Smooth muscle cell (in vitro differentiated cells): ENCODE measurements at regions not wholly inside any gene's neighbourhood (a gene's known extent, or its start where the extent isn't known, plus 50 kb on each side); places are given as distances from the start of the nearest gene placed in this dataset.

Experiments
- DNase-seq: peaks from one replicate; lab custom pipeline; 2025; ENCODE audit not compliant: unreplicated experiment; lab: John Stamatoyannopoulos, UW
- H2AFZ ChIP-seq: fragments of 200-600 bp; sonication (generic); 2 replicates; pipeline ENCODE4 v1.6.0; 2016; ENCODE audit warnings: antibody characterized with exemption, low read depth, mild to moderate bottlenecking
- H3F3A ChIP-seq: fragments of 200-600 bp; sonication (generic); 2 replicates; pipeline ENCODE4 v1.6.0; 2017; ENCODE audit warnings: antibody characterized with exemption, low read depth
- H3K27ac ChIP-seq: fragments of 200-600 bp; sonication (generic); 2 replicates; pipeline ENCODE4 v1.5.1; 2016; ENCODE audit warnings: low read depth, mild to moderate bottlenecking
- H3K27me3 ChIP-seq: fragments of 200-600 bp; sonication (generic); 2 replicates; pipeline ENCODE4 v1.6.1; 2016; ENCODE audit warnings: low read depth, mild to moderate bottlenecking
- H3K36me3 ChIP-seq: fragments of 200-600 bp; sonication (generic); 2 replicates; pipeline ENCODE4 v1.5.1; 2016; ENCODE audit warnings: low read depth
- H3K4me1 ChIP-seq: fragments of 200-600 bp; sonication (generic); 2 replicates; pipeline ENCODE4 v1.5.1; 2016; ENCODE audit warnings: low read depth
- H3K4me2 ChIP-seq: fragments of 200-600 bp; sonication (generic); 2 replicates; pipeline ENCODE4 v1.6.0; 2016; ENCODE audit warnings: mild to moderate bottlenecking
- H3K4me3 ChIP-seq: fragments of 200-600 bp; sonication (generic); 2 replicates; pipeline ENCODE4 v1.5.1; 2016; ENCODE audit warnings: mild to moderate bottlenecking
- H3K79me2 ChIP-seq: fragments of 200-600 bp; sonication (generic); 2 replicates; pipeline ENCODE4 v1.6.0; 2016; ENCODE audit warnings: low read depth, mild to moderate bottlenecking
- H3K9ac ChIP-seq: fragments of 200-600 bp; sonication (generic); 2 replicates; pipeline ENCODE4 v1.6.0; 2016; ENCODE audit warnings: low read depth
- H3K9me3 ChIP-seq: fragments of 200-600 bp; sonication (generic); replicated peaks from 2 replicates; pipeline ENCODE4 v1.5.1; 2016; ENCODE audit warnings: low read depth
- H4K20me1 ChIP-seq: fragments of 200-600 bp; sonication (generic); 2 replicates; pipeline ENCODE4 v1.6.0; 2016; ENCODE audit warnings: low read depth
- CTCF ChIP-seq: fragments of 200-600 bp; sonication (generic); IDR thresholded peaks from 2 replicates; pipeline ENCODE4 v1.5.1; 2017; ENCODE audit warnings: borderline replicate concordance, mild to moderate bottlenecking, antibody characterized with exemption; ENCODE audit not compliant: insufficient read depth, poor library complexity, severe bottlenecking
- WGBS: methylation state at CpG from one replicate; pipeline ENCODE4 v1.1.7; 2016; ENCODE audit warnings: low lambda C conversion rate; 5-methylcytosine and 5-hydroxymethylcytosine counted together

GRCh38 chr7:45486575-45486974 is 87.6 kb upstream of the ADCY1 start:
- Histone ChIP-seq H2AFZ (no peak overlapping the region), H3K4me3 (no peak overlapping the region), H4K20me1 (no peaks in the 10 kb centered on the region), H3K4me2 (no peak overlapping the region), H3K36me3 (no peaks in the 10 kb centered on the region), H3K9me3 (no peaks in the 10 kb centered on the region), H3K27ac (no peak overlapping the region), H3K27me3 (no peaks in the 10 kb centered on the region), H3K79me2 (no peaks in the 10 kb centered on the region), H3F3A (no peaks in the 10 kb centered on the region), H3K9ac (no peak overlapping the region), H3K4me1 (no peaks in the 10 kb centered on the region)
- no peak for TF ChIP-seq CTCF
- WGBS: 95% methylated on average over 2 of the region's 2 CpGs
- no peak for DNase-seq

GRCh38 chr7:45494885-45495284 is 79.3 kb upstream of the ADCY1 start:
- H3K27ac ChIP-seq: no peak overlapping the region
- no peaks in the 10 kb centered on the region for H3K79me2 ChIP-seq
- no peak for DNase-seq
- no peak overlapping the region for H2AFZ ChIP-seq
- H3K4me1 ChIP-seq: no peaks in the 10 kb centered on the region
- no peak overlapping the region for H3K4me2 ChIP-seq
- no peaks in the 10 kb centered on the region for H3F3A ChIP-seq
- no peaks in the 10 kb centered on the region for H3K27me3 ChIP-seq
- no peaks in the 10 kb centered on the region for H3K9me3 ChIP-seq
- H4K20me1 ChIP-seq: no peaks in the 10 kb centered on the region
- 85% methylated on average over 7 of the region's 7 CpGs for WGBS
- TF ChIP-seq CTCF: no peak
- H3K36me3 ChIP-seq: no peaks in the 10 kb centered on the region
- H3K4me3 ChIP-seq: no peak overlapping the region
- H3K9ac ChIP-seq: no peak overlapping the region

GRCh38 chr7:45495618-45496017 is 78.5 kb upstream of the ADCY1 start:
- no peaks in the 10 kb centered on the region for H3K4me1 ChIP-seq
- no peak overlapping the region for H3K9ac ChIP-seq
- H4K20me1 ChIP-seq: no peaks in the 10 kb centered on the region
- H3F3A ChIP-seq: no peaks in the 10 kb centered on the region
- no peaks in the 10 kb centered on the region for H3K36me3 ChIP-seq
- no peak for TF ChIP-seq CTCF
- no peaks in the 10 kb centered on the region for H3K9me3 ChIP-seq
- no peaks in the 10 kb centered on the region for H3K27me3 ChIP-seq
- no peak for DNase-seq
- no peaks in the 10 kb centered on the region for H3K79me2 ChIP-seq
- 76% methylated on average over 3 of the region's 3 CpGs for WGBS
- no peak overlapping the region for H3K27ac ChIP-seq
- no peak overlapping the region for H2AFZ ChIP-seq
- no peak overlapping the region for H3K4me3 ChIP-seq
- H3K4me2 ChIP-seq: no peak overlapping the region

- Histone ChIP-seq H3K36me3 (no peaks in the 10 kb centered on the region), H3K9me3 (no peaks in the 10 kb centered on the region), H3F3A (no peaks in the 10 kb centered on the region), H4K20me1 (no peaks in the 10 kb centered on the region), H3K4me1 (no peaks in the 10 kb centered on the region), H3K9ac (no peak overlapping the region), H3K4me2 (no peak overlapping the region), H3K27ac (no peak overlapping the region), H3K79me2 (no peaks in the 10 kb centered on the region), H2AFZ (no peak overlapping the region), H3K4me3 (no peak overlapping the region), H3K27me3 (no peaks in the 10 kb centered on the region)
- TF ChIP-seq CTCF: no peak
- DNase-seq: no peak
- 83% methylated on average over 2 of the region's 2 CpGs for WGBS
Measured at GRCh38 chr7:45500257-45500656, 73.9 kb upstream of the ADCY1 start.
